Right lobe of liver (tissue), 4 donors: ENCODE measurements at regions not wholly inside any gene's neighbourhood (a gene's known extent, or its start where the extent isn't known, plus 50 kb on each side); places are given as distances from the start of the nearest gene placed in this dataset.

ENCODE experiments used
- POLR2A ChIP-seq: fragments of 450-650 bp; IDR thresholded peaks from one replicate; pipeline ENCODE4 v1.6.1; 2017; ENCODE audit warnings: antibody characterized with exemption, mild to moderate bottlenecking
- TF ChIP-seq, protein P1 (sequence below), 4 donors: fragments of 200-600 bp in 3 of 4; fragments of 450-650 bp in 1 of 4; IDR thresholded peaks; one replicate each; pipeline versions ENCODE4 v1.5.1 to v1.8.0; 2016 to 2022; ENCODE audit warnings: antibody characterized with exemption in 4 of 4, mild to moderate bottlenecking in 2 of 4
- donor health status: DM: no; HTN: no; CAD: no.
- donor health status: DM: no; HTN: no; CAD: no.
- donor health status: DM: no; HTN: yes; CAD: no.

DNA sequence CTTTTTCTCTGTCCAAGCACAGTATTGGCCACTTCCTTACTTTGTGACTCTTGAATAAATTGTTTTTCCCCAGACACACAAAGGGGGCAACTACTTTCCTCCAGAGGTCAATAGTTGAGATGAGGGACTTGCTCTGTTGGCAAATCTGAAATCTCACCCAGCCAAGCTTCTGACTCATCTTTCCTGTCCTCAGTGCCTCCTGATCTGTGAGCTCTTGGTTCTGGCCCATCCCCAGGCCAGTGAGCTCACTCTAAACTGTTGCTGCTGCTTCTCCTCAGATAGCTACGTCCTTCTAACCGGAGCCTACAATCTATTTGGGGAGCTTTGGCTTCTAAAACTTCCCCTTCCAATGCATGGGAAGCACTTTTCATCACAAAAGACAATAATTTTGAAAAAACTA is 50.0 kb upstream of the NMD3 start:
- TF ChIP-seq, protein P1, sequence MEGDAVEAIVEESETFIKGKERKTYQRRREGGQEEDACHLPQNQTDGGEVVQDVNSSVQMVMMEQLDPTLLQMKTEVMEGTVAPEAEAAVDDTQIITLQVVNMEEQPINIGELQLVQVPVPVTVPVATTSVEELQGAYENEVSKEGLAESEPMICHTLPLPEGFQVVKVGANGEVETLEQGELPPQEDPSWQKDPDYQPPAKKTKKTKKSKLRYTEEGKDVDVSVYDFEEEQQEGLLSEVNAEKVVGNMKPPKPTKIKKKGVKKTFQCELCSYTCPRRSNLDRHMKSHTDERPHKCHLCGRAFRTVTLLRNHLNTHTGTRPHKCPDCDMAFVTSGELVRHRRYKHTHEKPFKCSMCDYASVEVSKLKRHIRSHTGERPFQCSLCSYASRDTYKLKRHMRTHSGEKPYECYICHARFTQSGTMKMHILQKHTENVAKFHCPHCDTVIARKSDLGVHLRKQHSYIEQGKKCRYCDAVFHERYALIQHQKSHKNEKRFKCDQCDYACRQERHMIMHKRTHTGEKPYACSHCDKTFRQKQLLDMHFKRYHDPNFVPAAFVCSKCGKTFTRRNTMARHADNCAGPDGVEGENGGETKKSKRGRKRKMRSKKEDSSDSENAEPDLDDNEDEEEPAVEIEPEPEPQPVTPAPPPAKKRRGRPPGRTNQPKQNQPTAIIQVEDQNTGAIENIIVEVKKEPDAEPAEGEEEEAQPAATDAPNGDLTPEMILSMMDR (IDR thresholded peaks at IDR 0.05), result no peak
- no peak for TF ChIP-seq POLR2A
